ENCODE measurements at regions not wholly inside any gene's neighbourhood (a gene's known extent, or its start where the extent isn't known, plus 50 kb on each side); places are given as distances from the start of the nearest gene placed in this dataset.
"Not testable (repeated sequence)": the region's sequence is repeated elsewhere in the genome, so short reads cannot be mapped to it uniquely, and the experiment has no call there.

DNA sequence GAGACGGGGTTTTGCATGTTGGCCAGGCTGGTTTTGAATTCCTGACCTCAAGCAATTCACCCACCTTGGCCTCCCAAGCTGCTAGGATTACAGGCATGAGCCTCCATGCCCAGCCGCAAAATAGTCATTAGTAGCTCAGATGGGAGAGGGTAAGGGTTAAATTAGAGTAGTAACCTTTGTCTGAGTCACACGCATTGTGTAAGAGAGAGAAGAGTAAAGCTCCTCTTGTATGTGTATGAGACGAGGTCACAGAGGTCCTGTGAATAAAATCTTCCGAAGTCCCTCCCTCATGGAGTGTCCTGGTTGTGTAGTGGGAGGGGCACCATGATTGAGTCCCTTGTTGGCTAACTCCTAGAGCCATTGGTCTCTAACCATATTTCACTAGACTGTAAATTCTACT, 85.2 kb upstream of the CDC14C start:
- TF ChIP-seq EZH2 (IDR thresholded peaks at IDR 0.05; ENCODE audit: borderline replicate concordance, low read depth, low read length, poor library complexity, severe bottlenecking) (no peak), CTCF (conservative IDR thresholded peaks at IDR 0.05; ENCODE audit: low read depth, low read length) (no peak)
- intact Hi-C loops (cut with micrococcal nuclease; ENCODE audit: unreplicated experiment) = no loop called here
- BruUV-seq (replicated peaks) = no TSS peak
- ChIA-PET CTCF (no interaction called here), POLR2A (ENCODE audit: low non-redundant PET) (no interaction called here)
- DNase-seq (ENCODE audit: low spot score) = no peak
- Histone ChIP-seq H3K27ac (ENCODE audit: low read depth, low read length, poor library complexity, severe bottlenecking) (no peak overlapping the region), H3K4me1 (ENCODE audit: insufficient read depth, low read length, poor library complexity, severe bottlenecking) (no peaks in the 10 kb centered on the region), H3K36me3 (ENCODE audit: insufficient read depth, low read length, poor library complexity, severe bottlenecking) (no peaks in the 10 kb centered on the region), H3K9me3 (ENCODE audit: low read depth, low read length, poor library complexity, severe bottlenecking) (peaks cover 6% of the 10 kb centered on the region), H3K4me3 (ENCODE audit: low read depth, low read length, poor library complexity, severe bottlenecking) (no peak overlapping the region), H3K27me3 (replicated peaks; ENCODE audit: insufficient read depth, low read depth, low read length, poor library complexity) (no peaks in the 10 kb centered on the region)

GRCh38 chr7:48841739-48842138, 82.6 kb upstream of the CDC14C start:
- H3K27ac ChIP-seq (ENCODE audit: low read depth, low read length, poor library complexity, severe bottlenecking) = no peak overlapping the region
- intact Hi-C loops (cut with micrococcal nuclease; ENCODE audit: unreplicated experiment) = no loop called here

GRCh38 chr7:48847917-48848316, 76.4 kb upstream of the CDC14C start:
- no TSS peak for BruUV-seq (replicated peaks)
- H3K27ac ChIP-seq (ENCODE audit: low read depth, low read length, poor library complexity, severe bottlenecking) = no peak overlapping the region
- ChIA-PET CTCF (no interaction called here), POLR2A (ENCODE audit: low non-redundant PET) (no interaction called here)
- no peak overlapping the region for H3K4me3 ChIP-seq (ENCODE audit: low read depth, low read length, poor library complexity, severe bottlenecking)
- no peak for DNase-seq (ENCODE audit: low spot score)
- no peak for TF ChIP-seq EZH2 (IDR thresholded peaks at IDR 0.05; ENCODE audit: borderline replicate concordance, low read depth, low read length, poor library complexity, severe bottlenecking)
- no peak for TF ChIP-seq CTCF (conservative IDR thresholded peaks at IDR 0.05; ENCODE audit: low read depth, low read length)
- no peaks in the 10 kb centered on the region for H3K27me3 ChIP-seq (replicated peaks; ENCODE audit: insufficient read depth, low read depth, low read length, poor library complexity)
- H3K4me1 ChIP-seq (ENCODE audit: insufficient read depth, low read length, poor library complexity, severe bottlenecking) = no peaks in the 10 kb centered on the region
- intact Hi-C loops (cut with micrococcal nuclease; ENCODE audit: unreplicated experiment) = no loop called here
- H3K9me3 ChIP-seq (ENCODE audit: low read depth, low read length, poor library complexity, severe bottlenecking) = no peaks in the 10 kb centered on the region
- no peaks in the 10 kb centered on the region for H3K36me3 ChIP-seq (ENCODE audit: insufficient read depth, low read length, poor library complexity, severe bottlenecking)

More at GRCh38 chr7:48841739-48842138, 82.6 kb upstream of the CDC14C start:
- no peaks in the 10 kb centered on the region for H3K4me1 ChIP-seq (ENCODE audit: insufficient read depth, low read length, poor library complexity, severe bottlenecking)
- ChIA-PET CTCF (no interaction called here), POLR2A (ENCODE audit: low non-redundant PET) (no interaction called here)
- H3K9me3 ChIP-seq (ENCODE audit: low read depth, low read length, poor library complexity, severe bottlenecking) = no peaks in the 10 kb centered on the region
- no peak overlapping the region for H3K4me3 ChIP-seq (ENCODE audit: low read depth, low read length, poor library complexity, severe bottlenecking)
- H3K36me3 ChIP-seq (ENCODE audit: insufficient read depth, low read length, poor library complexity, severe bottlenecking) = no peaks in the 10 kb centered on the region
- BruUV-seq (replicated peaks) = no TSS peak
- DNase-seq (ENCODE audit: low spot score) = no peak
- no peak for TF ChIP-seq CTCF (conservative IDR thresholded peaks at IDR 0.05; ENCODE audit: low read depth, low read length)
- no peak for TF ChIP-seq EZH2 (IDR thresholded peaks at IDR 0.05; ENCODE audit: borderline replicate concordance, low read depth, low read length, poor library complexity, severe bottlenecking)
- H3K27me3 ChIP-seq (replicated peaks; ENCODE audit: insufficient read depth, low read depth, low read length, poor library complexity) = no peaks in the 10 kb centered on the region

DNA sequence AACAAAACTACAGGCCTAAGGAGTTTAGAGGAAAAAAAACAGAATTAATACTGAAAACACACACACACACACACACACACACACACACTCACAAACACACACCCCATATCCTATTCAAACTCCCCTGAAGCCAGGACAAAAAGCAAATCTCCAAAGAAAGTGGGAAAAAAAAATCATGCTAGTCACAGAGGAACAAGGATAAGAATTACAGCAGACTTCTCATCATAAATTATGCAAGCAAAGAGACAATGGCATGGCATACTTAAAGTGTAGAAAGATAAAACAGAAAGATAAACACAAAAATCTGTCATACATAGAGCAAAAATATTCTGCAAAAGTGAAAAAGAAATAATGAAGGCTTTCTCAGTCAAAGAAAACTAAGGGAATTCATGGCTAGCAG, 63.9 kb upstream of the CDC14C start:
- H3K27ac ChIP-seq (ENCODE audit: low read depth, low read length, poor library complexity, severe bottlenecking); H3K4me1 ChIP-seq (ENCODE audit: insufficient read depth, low read length, poor library complexity, severe bottlenecking); BruUV-seq (replicated peaks); H3K9me3 ChIP-seq (ENCODE audit: low read depth, low read length, poor library complexity, severe bottlenecking); intact Hi-C loops (cut with micrococcal nuclease; ENCODE audit: unreplicated experiment); POLR2A ChIA-PET (ENCODE audit: low non-redundant PET); H3K36me3 ChIP-seq (ENCODE audit: insufficient read depth, low read length, poor library complexity, severe bottlenecking); DNase-seq (ENCODE audit: low spot score); CTCF ChIA-PET; H3K27me3 ChIP-seq (replicated peaks; ENCODE audit: insufficient read depth, low read depth, low read length, poor library complexity); H3K4me3 ChIP-seq (ENCODE audit: low read depth, low read length, poor library complexity, severe bottlenecking): not testable (repeated sequence)
